MM.1S (cell line): ENCODE measurements at regions not wholly inside any gene's neighbourhood (a gene's known extent, or its start where the extent isn't known, plus 50 kb on each side); places are given as distances from the start of the nearest gene placed in this dataset.

Source experiments
- DNase-seq: peaks from one replicate; pipeline ENCODE4 v3.0.0-alpha.2; 2015
- H2AFZ ChIP-seq: fragments of 300-600 bp; sonication (generic); 2 replicates; pipeline ENCODE4 v1.6.0; 2016; ENCODE audit warnings: antibody characterized with exemption, low read length
- H3F3A ChIP-seq: fragments of 300-600 bp; sonication (generic); 2 replicates; pipeline ENCODE4 v1.6.1; 2016; ENCODE audit warnings: mild to moderate bottlenecking, antibody characterized with exemption, low read length, moderate library complexity, mixed read lengths; ENCODE audit not compliant: insufficient read depth
- H3K27ac ChIP-seq: fragments of 300-600 bp; sonication (generic); 2 replicates; pipeline ENCODE4 v1.5.1; 2016; ENCODE audit warnings: mild to moderate bottlenecking, low read length
- H3K27me3 ChIP-seq: fragments of 300-600 bp; sonication (generic); replicated peaks from 2 replicates; pipeline ENCODE4 v1.6.0; 2016; ENCODE audit warnings: low read length; ENCODE audit not compliant: insufficient read depth
- H3K36me3 ChIP-seq: fragments of 300-600 bp; sonication (generic); replicated peaks from 2 replicates; pipeline ENCODE4 v1.6.1; 2016; ENCODE audit warnings: mild to moderate bottlenecking, low read length, mixed read lengths; ENCODE audit not compliant: insufficient read depth
- H3K4me1 ChIP-seq: fragments of 300-600 bp; sonication (generic); 2 replicates; pipeline ENCODE4 v1.6.1; 2016; ENCODE audit warnings: low read length, mixed read lengths
- H3K4me2 ChIP-seq: fragments of 300-600 bp; sonication (generic); 2 replicates; pipeline ENCODE4 v1.6.0; 2016; ENCODE audit warnings: low read depth, low read length
- H3K4me3 ChIP-seq: fragments of 300-600 bp; sonication (generic); 2 replicates; pipeline ENCODE4 v1.5.1; 2016; ENCODE audit warnings: low read length, mixed read lengths
- H3K79me2 ChIP-seq: fragments of 300-600 bp; sonication (generic); 2 replicates; pipeline ENCODE4 v1.6.1; 2016; ENCODE audit warnings: mixed run types, low read length, mixed read lengths
- H3K9ac ChIP-seq: fragments of 300-600 bp; sonication (generic); 2 replicates; pipeline ENCODE4 v1.6.1; 2016; ENCODE audit warnings: low read length, mixed read lengths
- H3K9me2 ChIP-seq: fragments of 300-600 bp; sonication (generic); replicated peaks from 2 replicates; pipeline ENCODE4 v1.6.1; 2016; ENCODE audit warnings: mild to moderate bottlenecking, low read length, mixed read lengths; ENCODE audit not compliant: insufficient read depth
- H3K9me3 ChIP-seq: fragments of 300-600 bp; sonication (generic); replicated peaks from 2 replicates; pipeline ENCODE4 v1.6.1; 2016; ENCODE audit warnings: mild to moderate bottlenecking, low read length, mixed read lengths; ENCODE audit not compliant: insufficient read depth
- H4K20me1 ChIP-seq: fragments of 300-600 bp; sonication (generic); 2 replicates; pipeline ENCODE4 v1.6.1; 2016; ENCODE audit warnings: mild to moderate bottlenecking, low read length, moderate library complexity, mixed read lengths; ENCODE audit not compliant: insufficient read depth
- CTCF ChIP-seq: fragments of 300-600 bp; sonication (generic); IDR thresholded peaks from 2 replicates; pipeline ENCODE4 v1.5.1; 2016; ENCODE audit warnings: antibody characterized with exemption, low read length, mixed read lengths
- EZH2 ChIP-seq: fragments of 300-600 bp; sonication (generic); optimal IDR thresholded peaks from 2 replicates; pipeline ENCODE3; 2017; ENCODE audit warnings: low read depth, mild to moderate bottlenecking, antibody characterized with exemption, low read length, mixed read lengths
- EZH2phosphoT487 ChIP-seq: fragments of 300-600 bp; sonication (generic); IDR thresholded peaks from 2 replicates; pipeline ENCODE4 v1.6.1; 2018; ENCODE audit warnings: antibody characterized with exemption, low read length

- Histone ChIP-seq H3K4me2 (no peak overlapping the region), H4K20me1 (no peaks in the 10 kb centered on the region), H3K9me2 (no peaks in the 10 kb centered on the region), H3K27ac (no peak overlapping the region), H3K9me3 (no peaks in the 10 kb centered on the region), H3K4me3 (no peak overlapping the region), H3K9ac (no peak overlapping the region), H3K4me1 (no peaks in the 10 kb centered on the region), H3F3A (no peaks in the 10 kb centered on the region), H3K36me3 (no peaks in the 10 kb centered on the region), H2AFZ (no peak overlapping the region), H3K79me2 (no peaks in the 10 kb centered on the region), H3K27me3 (no peaks in the 10 kb centered on the region)
- no peak for DNase-seq
- TF ChIP-seq EZH2phosphoT487 = no peak
- TF ChIP-seq EZH2 = no peak
- TF ChIP-seq CTCF = no peak
Observed at GRCh38 chr3:187997946-187998561, 155.9 kb upstream of the LPP start.

- Histone ChIP-seq H3K4me2 (no peak overlapping the region), H3F3A (no peaks in the 10 kb centered on the region), H3K9me3 (no peaks in the 10 kb centered on the region), H2AFZ (no peak overlapping the region), H3K27ac (no peak overlapping the region), H3K4me1 (no peaks in the 10 kb centered on the region), H3K9me2 (no peaks in the 10 kb centered on the region), H4K20me1 (no peaks in the 10 kb centered on the region), H3K36me3 (no peaks in the 10 kb centered on the region), H3K79me2 (no peaks in the 10 kb centered on the region), H3K4me3 (no peak overlapping the region), H3K9ac (no peak overlapping the region), H3K27me3 (no peaks in the 10 kb centered on the region)
- no peak for DNase-seq
- TF ChIP-seq EZH2phosphoT487 (no peak), EZH2 (no peak), CTCF (no peak)
Observed at GRCh38 chr3:187998611-187999010, 155.3 kb upstream of the LPP start.

- H3K36me3 ChIP-seq = no peaks in the 10 kb centered on the region
- H3K4me1 ChIP-seq = no peaks in the 10 kb centered on the region
- no peaks in the 10 kb centered on the region for H3F3A ChIP-seq
- no peak overlapping the region for H3K4me2 ChIP-seq
- H3K9me3 ChIP-seq = no peaks in the 10 kb centered on the region
- no peak for TF ChIP-seq EZH2
- no peak for TF ChIP-seq CTCF
- no peak overlapping the region for H2AFZ ChIP-seq
- H4K20me1 ChIP-seq = no peaks in the 10 kb centered on the region
- H3K9ac ChIP-seq = no peak overlapping the region
- no peak overlapping the region for H3K4me3 ChIP-seq
- H3K79me2 ChIP-seq = no peaks in the 10 kb centered on the region
- peak; percentile 24 for DNase-seq
- no peak overlapping the region for H3K27ac ChIP-seq
- H3K9me2 ChIP-seq = no peaks in the 10 kb centered on the region
- no peaks in the 10 kb centered on the region for H3K27me3 ChIP-seq
Observed at GRCh38 chr3:187999821-188000220, 154.1 kb upstream of the LPP start.
